ENCODE measurements at regions not wholly inside any gene's neighbourhood (a gene's known extent, or its start where the extent isn't known, plus 50 kb on each side); places are given as distances from the start of the nearest gene placed in this dataset.

DNA sequence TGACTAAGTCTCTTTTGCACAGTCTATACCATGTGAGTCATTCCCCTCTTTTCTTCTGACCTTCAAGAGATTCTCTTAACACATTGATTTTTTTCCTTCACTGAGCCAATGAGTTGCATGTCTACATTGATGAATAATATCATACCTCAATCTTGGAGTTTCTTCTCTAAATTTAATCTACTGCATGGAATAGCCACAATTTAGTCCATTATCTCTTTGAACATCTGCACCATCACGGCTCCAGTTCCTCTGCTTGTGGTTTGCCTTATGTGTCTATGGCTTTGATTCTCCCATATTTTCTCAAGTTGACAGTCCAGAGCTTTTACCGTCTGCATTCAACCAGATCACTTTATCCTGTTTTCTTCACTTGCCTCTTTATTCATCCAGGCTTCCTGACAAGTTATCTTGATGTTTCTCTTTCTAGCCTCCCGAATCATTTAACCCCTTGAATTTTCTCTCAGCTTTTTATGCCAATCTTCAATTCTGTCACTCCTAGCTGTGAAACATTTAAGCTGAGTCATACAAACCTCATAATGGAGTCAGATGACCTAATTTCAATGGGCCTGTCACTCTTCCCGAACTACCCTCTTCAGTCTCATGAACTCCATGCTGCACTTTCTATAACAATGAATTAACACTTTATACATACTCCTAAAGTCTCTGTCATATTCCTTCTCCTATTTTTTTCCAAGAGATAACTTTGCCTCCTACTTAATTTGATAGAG, 222.3 kb downstream of the CPE start:
- no peak overlapping the region for H3K4me3 ChIP-seq (ENCODE audit: low read depth, low read length)
- TF ChIP-seq, protein P1, sequence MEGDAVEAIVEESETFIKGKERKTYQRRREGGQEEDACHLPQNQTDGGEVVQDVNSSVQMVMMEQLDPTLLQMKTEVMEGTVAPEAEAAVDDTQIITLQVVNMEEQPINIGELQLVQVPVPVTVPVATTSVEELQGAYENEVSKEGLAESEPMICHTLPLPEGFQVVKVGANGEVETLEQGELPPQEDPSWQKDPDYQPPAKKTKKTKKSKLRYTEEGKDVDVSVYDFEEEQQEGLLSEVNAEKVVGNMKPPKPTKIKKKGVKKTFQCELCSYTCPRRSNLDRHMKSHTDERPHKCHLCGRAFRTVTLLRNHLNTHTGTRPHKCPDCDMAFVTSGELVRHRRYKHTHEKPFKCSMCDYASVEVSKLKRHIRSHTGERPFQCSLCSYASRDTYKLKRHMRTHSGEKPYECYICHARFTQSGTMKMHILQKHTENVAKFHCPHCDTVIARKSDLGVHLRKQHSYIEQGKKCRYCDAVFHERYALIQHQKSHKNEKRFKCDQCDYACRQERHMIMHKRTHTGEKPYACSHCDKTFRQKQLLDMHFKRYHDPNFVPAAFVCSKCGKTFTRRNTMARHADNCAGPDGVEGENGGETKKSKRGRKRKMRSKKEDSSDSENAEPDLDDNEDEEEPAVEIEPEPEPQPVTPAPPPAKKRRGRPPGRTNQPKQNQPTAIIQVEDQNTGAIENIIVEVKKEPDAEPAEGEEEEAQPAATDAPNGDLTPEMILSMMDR (IDR thresholded peaks at IDR 0.05; ENCODE audit: insufficient read depth, low read depth, low read length, missing control alignments): no peak
- DNase-seq (ENCODE audit: low read depth): no peak

DNA sequence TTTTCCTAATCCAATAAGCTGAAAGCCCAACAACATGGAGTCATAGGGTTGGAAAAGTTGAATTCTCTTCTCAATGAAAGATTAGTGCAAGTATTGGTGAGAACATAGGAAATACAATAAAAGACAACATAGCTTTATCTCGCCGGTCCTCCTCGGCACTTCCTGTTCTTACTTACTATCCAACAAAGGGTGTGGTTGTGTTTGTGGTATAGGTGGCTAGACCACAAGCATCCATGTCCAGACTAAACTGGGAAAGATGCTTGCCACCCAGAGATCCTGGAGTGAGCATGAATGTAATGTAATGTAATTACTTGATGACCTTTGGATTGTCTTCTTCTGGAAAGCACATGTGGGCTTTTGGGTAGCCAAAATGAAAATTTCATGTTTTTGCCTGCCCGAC, 223.8 kb downstream of the CPE start:
- H3K4me3 ChIP-seq (ENCODE audit: low read depth, low read length): no peak overlapping the region
- no peak for DNase-seq (ENCODE audit: low read depth)
- TF ChIP-seq, protein P1 (IDR thresholded peaks at IDR 0.05; ENCODE audit: insufficient read depth, low read depth, low read length, missing control alignments): no peak

DNA sequence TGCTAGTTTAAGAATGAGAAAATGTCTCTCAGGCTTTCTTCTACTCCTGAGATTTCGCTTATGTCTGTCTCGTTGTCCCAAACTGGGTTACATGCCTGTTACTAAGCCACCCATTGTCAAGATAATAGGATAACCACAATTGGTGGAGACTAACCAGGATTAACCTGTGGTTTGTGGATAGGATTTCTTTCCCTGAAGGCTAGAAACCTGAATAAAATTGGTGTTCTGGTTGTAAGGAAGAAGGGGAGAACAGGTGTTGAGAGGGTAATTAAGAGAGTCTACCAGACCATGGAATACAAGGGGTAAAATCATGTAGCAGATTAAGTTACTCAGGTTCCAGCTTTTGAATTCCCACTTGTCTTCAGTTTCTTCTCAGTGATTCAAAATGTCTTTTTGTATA, 225.4 kb downstream of the CPE start:
- no peak overlapping the region for H3K4me3 ChIP-seq (ENCODE audit: low read depth, low read length)
- TF ChIP-seq, protein P1 (IDR thresholded peaks at IDR 0.05; ENCODE audit: insufficient read depth, low read depth, low read length, missing control alignments): no peak
- DNase-seq (ENCODE audit: low read depth): no peak

DNA sequence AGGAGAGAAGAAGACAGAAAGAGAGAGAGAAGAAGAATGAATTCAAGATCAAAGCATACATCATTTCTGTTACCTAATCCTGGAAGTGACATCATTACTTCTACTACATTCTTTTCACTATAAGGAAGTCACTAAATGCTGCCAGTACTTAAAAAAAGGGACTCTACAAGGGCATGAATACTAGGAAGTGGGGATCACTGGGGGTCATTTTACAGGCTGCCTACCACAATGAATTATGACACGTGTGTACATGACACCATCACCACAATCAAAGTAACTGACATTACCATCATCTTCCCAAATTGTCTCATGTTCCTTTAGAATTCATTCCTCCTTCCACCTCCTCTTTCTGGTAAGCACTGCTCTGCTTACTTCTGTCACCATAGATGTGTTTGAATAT, 227.0 kb downstream of the CPE start:
- H3K4me3 ChIP-seq (ENCODE audit: low read depth, low read length): no peak overlapping the region
- TF ChIP-seq, protein P1 (IDR thresholded peaks at IDR 0.05; ENCODE audit: insufficient read depth, low read depth, low read length, missing control alignments): no peak
- no peak for DNase-seq (ENCODE audit: low read depth)

DNA sequence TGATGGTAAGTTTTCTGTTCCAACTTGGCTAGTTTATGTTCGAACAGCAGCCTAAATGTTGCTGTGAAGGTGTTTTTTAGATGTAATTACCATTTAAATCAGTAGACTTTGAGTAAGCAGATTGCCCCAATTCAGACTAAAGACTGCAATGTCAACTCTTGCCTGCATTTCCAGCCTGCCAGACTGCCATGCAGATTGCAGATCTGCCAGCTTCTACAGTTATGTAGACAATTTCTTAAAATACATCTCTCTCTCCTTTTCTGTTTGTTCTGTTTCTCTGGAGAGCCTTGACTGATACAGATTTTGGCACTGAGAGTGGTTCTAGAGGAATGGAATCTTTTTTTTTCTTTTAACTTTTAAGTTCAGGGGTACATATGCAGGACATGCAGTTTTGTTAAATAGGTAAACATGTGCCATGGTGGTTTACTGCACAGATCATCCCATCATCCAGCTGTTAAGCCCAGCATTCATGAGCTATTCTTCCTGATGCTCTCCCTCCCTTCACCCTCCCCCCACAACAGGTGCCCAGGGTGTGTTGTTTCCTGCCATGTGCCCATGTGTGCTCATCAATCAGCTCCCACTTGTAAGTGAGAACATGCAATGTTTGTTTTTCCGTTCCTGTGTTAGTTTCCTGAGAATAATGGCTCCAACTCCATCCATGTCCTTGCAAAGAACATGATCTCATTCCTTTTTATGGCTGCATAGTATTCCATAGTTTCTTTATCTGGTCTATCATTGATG, 227.8 kb downstream of the CPE start:
- TF ChIP-seq, protein P1 (IDR thresholded peaks at IDR 0.05; ENCODE audit: insufficient read depth, low read depth, low read length, missing control alignments): no peak
- DNase-seq (ENCODE audit: low read depth): no peak
- H3K4me3 ChIP-seq (ENCODE audit: low read depth, low read length): no peak overlapping the region

DNA sequence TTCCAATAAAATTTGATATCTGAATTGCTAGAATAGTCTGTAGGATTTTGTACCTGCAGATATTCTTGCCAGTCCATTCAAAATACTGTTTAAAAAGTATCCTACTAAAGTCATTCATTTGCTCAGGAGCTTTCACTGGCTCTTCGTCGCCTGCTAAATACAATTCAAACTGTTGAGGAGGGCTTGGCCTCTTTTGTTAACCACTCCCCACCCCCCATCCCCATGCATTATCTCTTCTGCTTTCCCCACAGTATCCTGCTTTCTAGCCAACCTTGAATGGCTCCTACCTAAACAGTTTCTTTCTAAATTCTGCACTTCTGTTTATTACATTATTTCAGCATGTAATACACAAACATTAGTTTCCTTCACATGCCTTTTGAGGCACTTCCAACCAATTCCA, 230.8 kb downstream of the CPE start:
- H3K4me3 ChIP-seq (ENCODE audit: low read depth, low read length): no peak overlapping the region
- TF ChIP-seq, protein P1 (IDR thresholded peaks at IDR 0.05; ENCODE audit: insufficient read depth, low read depth, low read length, missing control alignments): no peak
- no peak for DNase-seq (ENCODE audit: low read depth)

Measured in GM12865 (cell line).